HG02943 (cell line): ENCODE measurements at regions not wholly inside any gene's neighbourhood (a gene's known extent, or its start where the extent isn't known, plus 50 kb on each side); places are given as distances from the start of the nearest gene placed in this dataset.

Experiments used
- ATAC-seq: cut with Tn5 transposase; IDR thresholded peaks from one replicate; pipeline ENCODE4 v1.9.1; 2021; ENCODE audit warnings: mild to moderate bottlenecking, low read depth, moderate library complexity; ENCODE audit not compliant: unreplicated experiment

DNA sequence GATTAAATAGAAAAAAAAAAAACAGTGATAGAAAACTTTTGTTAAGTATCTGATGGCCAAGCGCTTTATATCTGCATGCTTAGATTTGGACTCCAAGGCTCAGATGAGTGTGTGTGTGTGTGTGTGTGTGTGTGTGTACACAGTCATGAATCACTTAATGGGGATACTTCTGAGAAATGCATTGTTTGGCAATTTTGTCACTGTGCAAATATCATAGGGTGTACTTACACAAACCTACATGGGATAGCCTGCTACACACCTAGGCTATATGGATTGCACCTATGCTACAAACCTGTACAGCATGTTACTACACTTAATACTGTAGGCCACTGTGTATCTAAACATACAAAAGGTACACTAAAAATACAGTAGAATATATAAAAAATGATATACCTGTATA, 635.6 kb upstream of the NUDT12 start:
- no peak for ATAC-seq

DNA sequence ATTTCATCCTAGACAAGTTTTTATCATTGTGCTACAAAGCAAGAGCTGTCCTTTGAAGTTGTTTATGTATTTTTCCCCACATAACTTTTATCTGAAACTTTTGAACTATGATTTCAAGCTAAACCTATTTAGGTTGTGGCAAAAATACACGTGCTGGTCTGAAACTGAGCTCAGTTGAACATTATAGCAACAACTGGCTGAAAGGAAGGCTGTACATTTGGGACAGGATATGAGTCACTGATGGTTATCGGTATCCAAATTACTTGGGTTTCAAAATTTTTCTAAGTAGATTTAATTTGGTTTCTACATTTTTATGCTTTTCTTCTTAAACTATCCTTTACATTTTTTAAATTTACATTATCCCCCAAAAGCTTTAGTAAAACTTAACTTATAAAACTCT, 627.3 kb upstream of the NUDT12 start:
- no peak for ATAC-seq

DNA sequence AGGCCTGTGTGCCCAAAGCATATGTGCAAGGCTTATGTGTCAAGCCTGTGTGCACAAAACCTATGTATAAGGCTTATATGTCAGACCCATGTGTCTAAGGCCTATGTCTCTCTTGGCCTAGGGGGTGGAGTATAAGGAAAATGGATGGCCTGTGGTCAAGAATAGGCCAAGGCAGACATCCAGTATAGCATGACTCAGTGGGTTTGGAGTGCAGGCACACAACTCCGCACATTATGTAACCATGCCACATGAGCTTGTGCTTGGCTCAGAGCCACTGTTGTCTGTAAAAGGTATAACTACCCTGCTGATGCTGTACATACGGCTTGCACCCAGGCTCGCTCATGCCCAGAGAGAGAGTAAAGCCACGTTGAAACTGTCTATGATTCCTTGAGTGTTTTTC, 626.4 kb upstream of the NUDT12 start:
- no peak for ATAC-seq

DNA sequence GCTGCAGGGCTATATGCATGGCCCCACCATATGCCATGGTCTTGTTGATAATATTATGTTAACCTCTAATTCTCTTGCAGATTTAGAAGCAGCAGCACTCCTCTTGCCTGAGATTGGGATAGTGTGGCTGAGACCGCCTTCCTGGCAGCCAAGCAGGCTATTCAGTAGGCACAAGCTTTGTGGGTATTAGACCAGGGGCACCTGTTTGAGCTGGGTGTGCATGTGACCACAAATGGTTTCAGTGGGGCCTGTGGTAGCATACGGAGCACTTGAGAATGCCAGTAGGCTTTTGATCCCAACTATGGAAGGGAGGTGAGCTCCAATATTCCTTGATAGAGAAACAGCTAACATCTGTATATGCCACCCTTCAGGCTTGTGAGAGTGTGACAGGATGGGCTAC, 625.1 kb upstream of the NUDT12 start:
- no peak for ATAC-seq

DNA sequence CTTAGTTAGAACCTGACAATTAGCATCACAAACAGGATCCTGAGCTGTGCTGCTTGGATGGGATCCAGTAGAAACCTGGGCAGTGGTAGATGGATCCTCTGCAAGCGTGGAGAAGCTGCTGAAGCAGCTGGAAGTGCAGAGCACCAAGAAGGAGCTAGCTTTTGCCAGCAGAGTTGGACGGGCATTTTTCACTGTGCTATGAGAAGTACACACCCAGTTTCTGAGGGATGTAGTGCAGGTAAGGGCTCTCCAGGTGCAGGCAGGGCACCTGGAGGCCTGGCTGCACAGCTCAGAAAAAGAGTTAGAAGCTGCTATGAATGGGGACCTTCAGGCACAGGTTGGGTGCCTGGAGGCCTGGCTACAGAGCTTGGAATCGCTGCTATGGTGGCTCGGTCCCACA, 623.9 kb upstream of the NUDT12 start:
- no peak for ATAC-seq

DNA sequence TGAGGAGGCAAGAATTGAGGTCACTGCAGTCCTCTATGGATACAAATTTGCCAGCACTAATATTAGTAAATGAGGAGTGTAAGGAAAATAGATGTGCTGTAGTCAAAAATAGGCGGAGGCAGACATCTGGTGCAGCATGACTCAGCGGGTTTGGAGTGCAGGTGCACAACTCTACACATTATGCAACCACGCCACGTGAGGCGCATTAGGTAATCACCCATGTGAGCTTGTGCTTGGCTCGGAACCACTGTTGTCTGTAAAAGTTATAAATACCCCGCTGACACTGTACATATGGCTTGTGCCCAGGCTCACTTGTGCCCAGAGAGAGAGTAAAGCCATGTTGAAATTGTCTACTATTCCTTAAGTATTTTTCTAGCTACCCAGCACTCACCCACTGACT, 623.5 kb upstream of the NUDT12 start:
- no peak for ATAC-seq

DNA sequence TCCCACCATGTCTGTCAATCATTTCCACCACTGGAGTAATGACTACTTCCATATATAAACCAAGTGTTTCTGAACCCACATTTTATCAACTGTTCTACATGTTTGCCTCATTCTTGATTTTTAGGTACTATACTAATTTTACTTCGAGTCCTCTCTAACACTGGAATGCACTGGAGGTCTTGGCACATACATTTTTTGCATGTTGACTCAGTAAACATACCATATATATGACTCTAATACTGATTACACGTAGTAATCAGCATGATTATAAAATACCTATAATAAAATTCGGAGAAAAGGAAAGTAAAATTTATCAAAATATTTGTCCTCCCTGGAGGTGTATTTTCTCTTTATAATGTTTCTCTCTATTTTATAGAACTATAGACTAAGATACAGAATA, 621.7 kb upstream of the NUDT12 start:
- ATAC-seq: no peak

DNA sequence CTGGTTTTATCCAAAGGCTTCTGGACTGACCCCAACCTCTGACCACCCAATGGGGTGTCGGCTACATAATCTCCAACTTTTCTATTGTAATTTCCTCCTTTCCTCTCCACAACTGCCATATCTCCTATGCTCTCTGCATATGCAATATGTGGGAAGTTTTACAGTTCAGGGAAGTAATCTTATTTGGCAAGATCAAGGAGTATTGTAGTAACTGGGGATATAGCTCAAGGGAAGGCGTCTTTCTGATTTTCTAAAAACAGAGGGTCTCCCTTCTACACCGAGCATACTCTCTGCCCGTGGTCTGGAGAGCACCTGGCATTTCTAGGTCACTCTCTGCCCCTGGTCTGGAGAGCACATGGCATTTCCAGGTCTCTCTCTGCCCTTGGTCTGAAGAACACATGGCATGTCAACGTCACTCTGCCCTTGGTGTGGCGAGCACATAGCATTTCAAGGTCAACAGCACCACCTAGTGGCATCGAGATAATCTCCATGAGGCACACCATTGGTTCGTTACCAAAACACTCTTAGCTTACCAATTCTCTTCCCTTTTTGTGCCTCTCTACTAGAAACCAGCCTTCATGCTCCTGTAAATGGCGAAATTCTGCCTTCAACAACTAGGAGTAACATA, 616.4 kb upstream of the NUDT12 start:
- no peak for ATAC-seq

DNA sequence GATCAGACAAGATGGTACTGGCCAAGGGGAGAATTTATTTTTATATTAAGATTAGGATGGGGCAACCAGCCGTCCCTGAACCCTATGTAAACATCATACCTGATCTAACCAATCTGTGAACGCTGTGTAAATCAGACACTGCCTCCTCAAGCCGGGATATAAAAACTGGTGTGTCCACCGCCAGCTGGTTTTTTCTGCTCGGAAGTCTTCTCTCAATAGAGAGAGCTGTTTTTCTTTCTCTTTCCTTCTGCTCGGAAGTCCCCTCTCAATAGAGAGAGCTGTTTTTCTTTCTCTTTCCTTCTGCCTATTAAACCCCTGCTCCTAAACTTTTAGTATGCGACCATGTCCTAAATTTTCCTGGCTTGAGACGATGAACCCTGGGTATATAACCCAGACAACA, 615.5 kb upstream of the NUDT12 start:
- no peak for ATAC-seq

DNA sequence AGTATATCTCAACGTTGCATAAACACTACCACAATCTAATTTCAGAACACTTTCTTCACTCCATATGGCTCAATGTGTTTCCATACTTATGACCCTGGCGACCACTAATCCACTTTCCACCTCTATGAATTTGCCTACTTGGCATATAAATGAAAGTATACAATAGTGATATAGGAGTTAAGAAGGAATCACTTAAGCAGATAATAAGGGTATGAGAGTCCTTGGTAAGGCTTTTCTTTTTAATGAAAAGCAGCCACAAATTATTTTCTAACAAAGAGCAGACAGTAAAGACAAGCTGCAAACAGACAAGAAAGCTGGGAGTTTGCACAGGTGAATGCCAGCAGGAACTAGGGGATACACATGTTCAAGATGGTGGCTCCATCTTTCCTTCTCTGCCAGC, 615.1 kb upstream of the NUDT12 start:
- no peak for ATAC-seq

DNA sequence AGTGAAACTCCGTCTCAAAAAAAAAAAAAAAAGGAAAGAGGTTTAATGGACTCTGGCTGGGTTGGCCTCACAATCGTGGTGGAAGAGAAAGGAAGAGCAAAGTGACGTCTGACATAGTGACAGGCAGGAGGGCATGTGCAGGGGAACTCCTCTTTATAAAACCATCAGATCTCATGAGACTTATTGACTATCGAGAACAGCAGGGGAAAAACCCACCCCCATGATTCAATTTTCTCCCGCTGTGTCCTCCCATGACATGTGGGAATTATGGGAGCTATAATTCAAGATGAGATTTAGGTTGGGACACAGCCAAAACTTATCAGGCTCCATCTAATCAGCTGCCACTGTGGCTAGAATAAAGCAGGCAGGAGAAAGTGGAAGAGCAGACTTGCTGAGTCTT, 610.4 kb upstream of the NUDT12 start:
- ATAC-seq: no peak

DNA sequence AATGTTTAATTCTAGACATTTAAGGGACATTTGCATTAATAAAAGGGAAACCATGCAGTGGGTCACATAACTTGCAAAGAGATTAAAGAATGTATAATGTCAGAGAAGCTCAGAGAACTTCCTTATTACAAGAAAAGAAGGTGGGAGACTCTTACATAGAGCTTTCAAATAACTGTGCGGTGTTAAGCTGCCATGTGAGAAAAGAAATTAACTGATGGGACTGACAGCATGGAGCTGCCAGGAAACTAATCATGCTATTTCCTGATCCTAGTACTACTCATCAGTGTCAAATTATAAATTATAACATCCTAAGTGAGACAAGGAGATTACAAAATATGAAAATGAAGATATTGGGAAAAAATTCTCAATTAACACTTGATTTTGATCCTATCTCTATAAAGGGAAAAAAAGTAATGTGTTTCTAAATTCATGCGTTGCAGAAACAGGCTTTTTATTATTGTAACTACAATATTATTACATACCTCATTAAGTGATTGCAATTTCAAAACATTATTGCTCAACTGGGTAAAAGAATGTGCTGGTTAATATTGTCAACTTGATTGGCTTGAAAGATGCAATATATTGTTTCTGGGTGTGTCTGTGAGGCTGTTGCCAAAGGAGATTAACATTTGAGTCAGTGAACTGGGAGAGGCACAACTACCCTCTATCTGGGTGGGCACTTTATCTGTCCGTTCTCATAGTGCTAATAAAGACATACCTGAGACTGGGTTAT, 609.5 kb upstream of the NUDT12 start:
- no peak for ATAC-seq

DNA sequence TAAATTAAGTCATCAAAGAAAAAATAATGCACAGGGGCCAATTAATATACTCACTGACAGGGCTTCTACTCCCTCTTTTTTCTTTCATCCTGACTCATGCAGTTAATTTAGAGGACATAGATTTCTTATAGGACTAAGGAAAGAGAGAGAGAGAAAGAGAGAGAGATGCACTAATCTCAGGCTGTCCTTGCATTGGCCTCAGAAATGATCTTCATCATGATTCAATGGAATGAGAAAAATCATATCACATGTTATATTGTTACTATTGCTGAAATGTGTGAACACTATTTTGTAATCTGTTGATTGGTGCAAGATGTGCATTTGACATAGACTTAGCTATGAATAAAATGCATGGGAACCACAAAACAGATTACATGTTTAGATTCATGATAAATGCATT, 608.3 kb upstream of the NUDT12 start:
- ATAC-seq: no peak

DNA sequence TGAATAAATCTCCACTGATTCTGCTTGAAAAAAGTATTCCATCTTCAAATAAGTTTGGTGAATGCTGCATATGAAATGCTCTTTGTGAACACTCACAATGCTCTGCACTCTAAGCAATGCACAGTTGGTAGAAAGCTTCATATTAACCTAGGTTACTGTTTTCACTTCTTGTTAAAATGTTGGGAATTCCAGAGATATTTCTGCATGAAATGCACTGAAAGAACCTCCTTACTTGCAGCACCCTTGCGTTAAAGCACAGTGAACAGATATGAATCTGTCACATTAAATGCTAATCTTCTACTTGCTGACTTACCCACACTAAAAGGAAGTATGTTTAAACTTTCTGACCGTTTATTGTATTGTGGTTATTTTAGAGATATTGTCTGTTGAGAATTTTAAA, 584.1 kb upstream of the NUDT12 start:
- ATAC-seq: no peak

DNA sequence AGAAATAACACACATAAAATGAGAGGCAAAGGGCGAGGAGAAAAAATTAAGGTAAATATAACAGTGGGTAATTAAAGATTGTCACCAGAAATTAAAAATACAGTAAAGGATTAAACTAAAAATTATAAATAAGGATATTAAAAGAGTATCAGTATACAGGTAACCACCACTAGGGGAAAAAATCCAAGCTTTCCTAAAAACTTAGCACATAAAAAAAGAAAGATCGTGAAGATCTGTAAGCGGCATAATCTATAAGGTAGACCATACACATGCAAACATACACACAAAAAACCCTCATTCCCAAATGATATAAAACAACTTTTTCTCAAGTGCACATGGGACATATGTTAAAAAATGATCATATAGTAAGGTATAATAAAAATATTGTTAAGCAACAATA, 577.3 kb upstream of the NUDT12 start:
- ATAC-seq: no peak

DNA sequence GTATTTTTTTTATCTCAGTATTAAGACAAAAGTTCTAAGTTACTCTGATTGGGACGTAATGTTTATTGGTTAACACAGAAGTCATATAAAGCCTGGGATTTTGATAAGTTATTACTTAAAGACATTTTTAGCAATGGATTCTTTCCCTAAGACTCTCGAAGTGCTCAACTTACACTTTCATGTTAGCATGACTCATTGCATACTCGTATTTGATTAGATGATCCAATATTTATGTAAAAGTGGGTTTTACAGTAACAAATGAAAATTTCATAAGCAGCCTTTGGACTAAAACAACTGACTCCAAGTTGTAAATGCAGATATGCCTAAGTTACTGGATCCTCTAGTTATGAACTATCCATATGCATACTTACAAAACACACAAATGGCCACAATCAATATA, 567.7 kb upstream of the NUDT12 start:
- ATAC-seq: no peak

DNA sequence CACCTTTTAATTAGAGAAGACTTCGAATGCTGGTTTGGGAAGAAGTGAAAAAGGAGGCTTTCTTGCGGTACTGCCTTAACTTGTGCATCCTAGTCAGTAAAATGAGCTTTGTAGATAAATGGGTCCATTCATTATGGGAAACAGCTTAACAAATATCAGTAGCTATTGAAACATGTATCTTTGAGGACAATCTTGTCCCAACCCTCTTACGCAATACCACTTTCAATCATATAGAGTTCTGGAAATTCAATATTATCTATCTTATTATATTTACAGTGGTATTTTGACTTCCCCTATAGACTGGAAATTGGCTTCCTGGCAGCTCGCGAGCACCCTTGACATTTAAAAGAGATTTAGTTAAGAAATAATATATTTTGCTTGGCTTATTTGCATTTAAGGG, 565.8 kb upstream of the NUDT12 start:
- ATAC-seq: no peak

DNA sequence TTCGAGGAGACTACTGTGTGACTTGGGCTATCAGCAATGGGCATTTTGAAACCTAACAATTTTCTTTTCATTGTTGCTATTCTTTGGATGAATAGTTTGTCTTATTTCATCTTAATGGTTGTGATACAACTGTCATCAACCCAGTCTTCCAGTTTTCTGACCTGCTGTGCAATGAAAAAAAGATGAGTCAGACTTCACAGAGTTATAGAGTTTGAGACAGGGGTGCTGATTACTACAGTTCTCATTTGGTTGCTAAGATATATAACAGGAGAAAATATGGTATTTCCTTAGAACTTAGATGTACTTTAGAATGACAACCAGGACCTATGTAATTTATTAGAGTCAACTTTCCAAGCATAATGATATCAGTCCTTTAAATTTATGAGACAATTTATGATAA, 564.4 kb upstream of the NUDT12 start:
- no peak for ATAC-seq

DNA sequence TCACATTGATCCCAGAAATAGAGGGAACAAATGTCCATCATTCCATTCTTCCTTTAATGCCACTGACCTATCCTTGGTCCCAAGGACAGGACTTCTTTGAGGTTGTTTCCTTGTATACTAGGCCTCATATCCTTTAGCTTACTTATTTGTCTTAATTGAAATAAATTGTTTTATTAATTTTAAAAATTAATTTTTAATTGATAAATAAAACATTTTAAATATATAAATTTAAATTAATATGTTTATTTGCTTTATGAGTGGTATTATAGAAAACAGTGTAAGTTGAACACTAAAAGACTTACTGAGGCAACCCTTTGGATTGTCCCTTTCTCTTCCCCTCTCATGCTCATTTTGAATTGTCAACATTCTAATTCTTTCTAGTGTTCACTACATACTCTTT, 556.9 kb upstream of the NUDT12 start:
- ATAC-seq: no peak

DNA sequence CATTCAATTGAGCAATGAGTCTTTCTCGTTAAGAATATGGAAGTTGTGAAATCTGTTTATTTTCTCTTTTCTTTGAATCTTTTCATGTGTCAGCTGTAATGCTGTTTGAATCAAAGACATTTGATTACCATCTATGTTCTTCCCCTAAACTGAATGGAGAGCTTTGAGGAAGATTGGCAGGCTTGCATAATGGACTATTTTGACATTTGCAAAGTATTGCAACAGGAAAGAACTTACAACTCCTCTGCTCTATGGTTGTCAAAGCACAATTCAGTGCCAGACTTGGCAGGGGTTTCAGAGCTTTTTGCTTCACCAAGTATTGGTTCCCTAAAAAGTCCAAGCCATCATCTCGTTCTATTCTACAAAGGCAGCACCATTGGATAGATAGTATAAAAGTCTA, 549.0 kb upstream of the NUDT12 start:
- ATAC-seq: no peak

DNA sequence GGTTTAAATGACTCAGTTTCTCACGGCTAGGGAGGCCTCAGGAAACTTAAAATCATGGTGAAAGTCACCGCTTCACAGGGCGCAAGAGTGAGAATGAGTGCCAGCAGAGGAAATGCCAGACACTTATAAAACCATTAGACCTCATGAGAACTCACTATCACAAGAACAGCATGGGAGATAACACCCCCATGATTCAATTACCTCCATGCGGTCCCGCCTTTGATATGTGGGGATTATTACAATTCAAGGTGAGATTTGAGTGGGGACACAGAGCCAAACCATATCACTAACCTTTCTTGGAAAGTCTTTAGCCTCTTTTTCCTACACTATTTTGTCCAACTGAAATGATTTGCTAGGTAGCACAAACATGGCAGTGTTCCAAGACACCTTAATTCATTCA, 533.9 kb upstream of the NUDT12 start:
- no peak for ATAC-seq

DNA sequence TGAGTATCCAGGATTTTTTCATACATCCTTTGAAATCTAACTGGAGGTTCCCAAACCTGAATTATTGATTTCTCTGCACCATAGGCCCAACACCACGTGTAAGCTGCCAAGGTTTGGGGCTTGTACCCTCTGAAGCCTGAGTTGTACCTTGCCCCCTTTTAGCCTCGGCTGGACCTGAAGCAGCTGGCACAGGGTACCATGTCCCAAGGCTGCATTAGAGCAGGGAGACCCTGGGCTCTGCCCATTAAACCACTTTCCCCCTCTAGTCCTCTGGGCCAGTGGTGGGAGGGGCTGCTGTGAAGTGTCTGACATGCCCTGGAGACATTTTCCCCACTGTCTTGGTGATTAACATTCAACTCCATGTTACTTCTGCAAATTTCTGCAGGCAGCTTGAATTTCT, 532.9 kb upstream of the NUDT12 start:
- ATAC-seq: no peak
